ENCODE measurements at regions not wholly inside any gene's neighbourhood (a gene's known extent, or its start where the extent isn't known, plus 50 kb on each side); places are given as distances from the start of the nearest gene placed in this dataset.

DNA sequence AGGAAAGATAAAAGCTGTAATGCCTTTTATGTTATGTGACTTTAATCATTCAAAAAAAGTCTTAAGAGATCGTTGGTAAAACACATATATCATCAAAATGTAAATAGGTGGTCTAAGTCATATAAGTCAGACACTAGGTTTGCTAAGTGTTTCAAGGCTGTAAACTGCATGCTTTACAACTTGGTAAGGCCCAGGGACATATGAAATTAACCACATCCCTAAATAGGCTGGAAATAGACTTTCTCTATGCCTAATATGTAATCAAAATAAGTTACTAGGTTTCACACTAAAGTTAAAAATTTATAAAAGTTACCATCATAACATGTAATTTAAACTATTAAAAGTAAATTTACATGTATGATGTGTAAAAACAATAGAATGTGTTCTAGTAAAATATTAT is 946.3 kb upstream of the LRATD1 start:
- Histone ChIP-seq H3K27ac (ENCODE audit: low read length) (no peak overlapping the region), H3K27me3 (ENCODE audit: control insufficient read depth, insufficient read depth, low read length) (no peaks in the 10 kb centered on the region), H3K4me1 (ENCODE audit: control insufficient read depth, insufficient read depth, low read length) (no peaks in the 10 kb centered on the region), H3K9me3 (ENCODE audit: control insufficient read depth, insufficient read depth, low read depth, low read length) (peaks cover 4% of the 10 kb centered on the region; the same call in 1 of the 2 replicates), H3K36me3 (ENCODE audit: control insufficient read depth, insufficient read depth, low read length) (no peaks in the 10 kb centered on the region), H3K4me3 (ENCODE audit: low read depth in 2 of 2, low read length in 2 of 2) (no peak overlapping the region)
- POLR2A ChIA-PET, result no interaction called here
- CTCF ChIA-PET, result no interaction called here
- ATAC-seq (no peak), DNase-seq (ENCODE audit: low read depth, low spot score) (no peak)
- BruUV-seq (replicated peaks), result no TSS peak
- intact Hi-C loops (cut with micrococcal nuclease; ENCODE audit: unreplicated experiment), result no loop called here
- TF ChIP-seq, protein P1, sequence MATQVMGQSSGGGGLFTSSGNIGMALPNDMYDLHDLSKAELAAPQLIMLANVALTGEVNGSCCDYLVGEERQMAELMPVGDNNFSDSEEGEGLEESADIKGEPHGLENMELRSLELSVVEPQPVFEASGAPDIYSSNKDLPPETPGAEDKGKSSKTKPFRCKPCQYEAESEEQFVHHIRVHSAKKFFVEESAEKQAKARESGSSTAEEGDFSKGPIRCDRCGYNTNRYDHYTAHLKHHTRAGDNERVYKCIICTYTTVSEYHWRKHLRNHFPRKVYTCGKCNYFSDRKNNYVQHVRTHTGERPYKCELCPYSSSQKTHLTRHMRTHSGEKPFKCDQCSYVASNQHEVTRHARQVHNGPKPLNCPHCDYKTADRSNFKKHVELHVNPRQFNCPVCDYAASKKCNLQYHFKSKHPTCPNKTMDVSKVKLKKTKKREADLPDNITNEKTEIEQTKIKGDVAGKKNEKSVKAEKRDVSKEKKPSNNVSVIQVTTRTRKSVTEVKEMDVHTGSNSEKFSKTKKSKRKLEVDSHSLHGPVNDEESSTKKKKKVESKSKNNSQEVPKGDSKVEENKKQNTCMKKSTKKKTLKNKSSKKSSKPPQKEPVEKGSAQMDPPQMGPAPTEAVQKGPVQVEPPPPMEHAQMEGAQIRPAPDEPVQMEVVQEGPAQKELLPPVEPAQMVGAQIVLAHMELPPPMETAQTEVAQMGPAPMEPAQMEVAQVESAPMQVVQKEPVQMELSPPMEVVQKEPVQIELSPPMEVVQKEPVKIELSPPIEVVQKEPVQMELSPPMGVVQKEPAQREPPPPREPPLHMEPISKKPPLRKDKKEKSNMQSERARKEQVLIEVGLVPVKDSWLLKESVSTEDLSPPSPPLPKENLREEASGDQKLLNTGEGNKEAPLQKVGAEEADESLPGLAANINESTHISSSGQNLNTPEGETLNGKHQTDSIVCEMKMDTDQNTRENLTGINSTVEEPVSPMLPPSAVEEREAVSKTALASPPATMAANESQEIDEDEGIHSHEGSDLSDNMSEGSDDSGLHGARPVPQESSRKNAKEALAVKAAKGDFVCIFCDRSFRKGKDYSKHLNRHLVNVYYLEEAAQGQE (IDR thresholded peaks at IDR 0.05; ENCODE audit: insufficient read depth in 1 of 2, low read depth in 2 of 2, low read length in 1 of 2), result no peak
- no peak for TF ChIP-seq TCF7L2 (IDR thresholded peaks at IDR 0.05; ENCODE audit: low read depth, low read length)
- in situ Hi-C loops (cut with HindIII; ENCODE audit: low pct_unique_long_range_greater_than_20kb, low sequenced_read_pairs), result no loop called here

DNA sequence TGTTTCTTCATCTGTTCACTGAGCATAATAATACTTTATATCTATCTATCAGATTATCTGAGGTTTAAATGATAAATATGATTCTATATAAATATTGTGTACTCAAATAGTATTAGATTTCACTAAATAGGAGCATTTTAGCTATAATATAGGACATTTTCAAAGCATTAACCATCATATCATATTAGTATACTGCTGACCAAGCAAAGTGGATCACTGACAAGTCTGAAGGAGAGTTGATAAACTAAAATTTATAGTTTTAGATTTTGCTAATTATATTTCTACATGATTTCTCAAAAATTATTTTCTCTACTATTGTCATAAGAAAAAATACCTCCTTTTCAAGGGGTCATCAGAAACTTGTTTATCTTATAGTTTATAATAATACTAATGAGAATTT is 937.8 kb upstream of the LRATD1 start:
- H3K36me3 ChIP-seq (ENCODE audit: control insufficient read depth, insufficient read depth, low read length), result no peaks in the 10 kb centered on the region; the same call in 1 of the 2 replicates
- no peaks in the 10 kb centered on the region for H3K4me1 ChIP-seq (ENCODE audit: control insufficient read depth, insufficient read depth, low read length)
- ChIA-PET CTCF (no interaction called here), POLR2A (no interaction called here)
- TF ChIP-seq SIN3A (IDR thresholded peaks at IDR 0.05; ENCODE audit: borderline replicate concordance, insufficient read depth, low read depth, low read length) (no peak), CTCF (IDR thresholded peaks at IDR 0.05) (no peak), TCF7L2 (IDR thresholded peaks at IDR 0.05; ENCODE audit: low read depth, low read length) (no peak), POLR2AphosphoS5 (IDR thresholded peaks at IDR 0.05; ENCODE audit: low read depth, low read length) (no peak)
- TF ChIP-seq, protein P1 (IDR thresholded peaks at IDR 0.05; ENCODE audit: insufficient read depth in 1 of 2, low read depth in 2 of 2, low read length in 1 of 2), result no peak
- no peak overlapping the region for H3K4me3 ChIP-seq (ENCODE audit: low read depth in 2 of 2, low read length in 2 of 2)
- no TSS peak for BruUV-seq (replicated peaks)
- in situ Hi-C loops (cut with HindIII; ENCODE audit: low pct_unique_long_range_greater_than_20kb, low sequenced_read_pairs) (no loop called here), intact Hi-C loops (cut with micrococcal nuclease; ENCODE audit: unreplicated experiment) (no loop called here)
- ATAC-seq, result no peak
- DNase-seq (ENCODE audit: low read depth, low spot score), result no peak
- no peak overlapping the region for H3K27ac ChIP-seq (ENCODE audit: low read length)
- H3K27me3 ChIP-seq (ENCODE audit: control insufficient read depth, insufficient read depth, low read length), result no peaks in the 10 kb centered on the region
- peaks cover 4% of the 10 kb centered on the region; the same call in 1 of the 2 replicates for H3K9me3 ChIP-seq (ENCODE audit: control insufficient read depth, insufficient read depth, low read depth, low read length)

Data from Panc1 (cell line).